Fibroblast of mammary gland (primary cell): ENCODE measurements at regions not wholly inside any gene's neighbourhood (a gene's known extent, or its start where the extent isn't known, plus 50 kb on each side); places are given as distances from the start of the nearest gene placed in this dataset.

Experiments
- DNase-seq: peaks from one replicate; pipeline ENCODE4 v3.0.0-alpha.2; 2010; ENCODE audit warnings: low read depth
- H3K4me3 ChIP-seq: 2 replicates; pipeline ENCODE4 v1.5.1; 2011; ENCODE audit warnings: low read depth, mild to moderate bottlenecking, low read length, moderate library complexity; ENCODE audit not compliant: control insufficient read depth
- TF ChIP-seq, protein P1 (sequence below): conservative IDR thresholded peaks from 2 replicates; pipeline ENCODE4 v1.5.1; 2011; ENCODE audit warnings: low read depth, low read length, inconsistent platforms; ENCODE audit not compliant: control insufficient read depth, insufficient read depth

DNA sequence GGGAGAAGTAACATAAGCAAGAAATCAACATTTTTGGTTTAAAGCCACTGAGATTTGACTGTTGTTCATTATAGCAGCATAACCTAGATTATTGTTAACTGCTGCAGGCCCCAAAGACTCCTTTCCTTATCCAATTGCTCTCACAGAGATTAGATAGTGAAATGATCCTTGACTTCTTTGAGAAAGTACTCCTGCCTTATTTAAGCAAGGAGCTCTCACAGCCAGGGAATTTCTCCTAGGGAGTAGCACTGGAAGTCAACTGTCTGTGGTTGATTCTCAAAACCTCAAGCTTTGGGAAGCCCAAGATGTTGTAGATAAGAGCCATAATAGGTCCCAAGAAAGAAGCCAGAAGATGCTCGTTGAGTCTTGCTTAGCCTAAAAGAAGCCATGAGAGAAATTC, 151.8 kb upstream of the TSC22D2 start:
- H3K4me3 ChIP-seq = no peak overlapping the region
- TF ChIP-seq, protein P1, sequence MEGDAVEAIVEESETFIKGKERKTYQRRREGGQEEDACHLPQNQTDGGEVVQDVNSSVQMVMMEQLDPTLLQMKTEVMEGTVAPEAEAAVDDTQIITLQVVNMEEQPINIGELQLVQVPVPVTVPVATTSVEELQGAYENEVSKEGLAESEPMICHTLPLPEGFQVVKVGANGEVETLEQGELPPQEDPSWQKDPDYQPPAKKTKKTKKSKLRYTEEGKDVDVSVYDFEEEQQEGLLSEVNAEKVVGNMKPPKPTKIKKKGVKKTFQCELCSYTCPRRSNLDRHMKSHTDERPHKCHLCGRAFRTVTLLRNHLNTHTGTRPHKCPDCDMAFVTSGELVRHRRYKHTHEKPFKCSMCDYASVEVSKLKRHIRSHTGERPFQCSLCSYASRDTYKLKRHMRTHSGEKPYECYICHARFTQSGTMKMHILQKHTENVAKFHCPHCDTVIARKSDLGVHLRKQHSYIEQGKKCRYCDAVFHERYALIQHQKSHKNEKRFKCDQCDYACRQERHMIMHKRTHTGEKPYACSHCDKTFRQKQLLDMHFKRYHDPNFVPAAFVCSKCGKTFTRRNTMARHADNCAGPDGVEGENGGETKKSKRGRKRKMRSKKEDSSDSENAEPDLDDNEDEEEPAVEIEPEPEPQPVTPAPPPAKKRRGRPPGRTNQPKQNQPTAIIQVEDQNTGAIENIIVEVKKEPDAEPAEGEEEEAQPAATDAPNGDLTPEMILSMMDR = no peak
- DNase-seq = no peak

DNA sequence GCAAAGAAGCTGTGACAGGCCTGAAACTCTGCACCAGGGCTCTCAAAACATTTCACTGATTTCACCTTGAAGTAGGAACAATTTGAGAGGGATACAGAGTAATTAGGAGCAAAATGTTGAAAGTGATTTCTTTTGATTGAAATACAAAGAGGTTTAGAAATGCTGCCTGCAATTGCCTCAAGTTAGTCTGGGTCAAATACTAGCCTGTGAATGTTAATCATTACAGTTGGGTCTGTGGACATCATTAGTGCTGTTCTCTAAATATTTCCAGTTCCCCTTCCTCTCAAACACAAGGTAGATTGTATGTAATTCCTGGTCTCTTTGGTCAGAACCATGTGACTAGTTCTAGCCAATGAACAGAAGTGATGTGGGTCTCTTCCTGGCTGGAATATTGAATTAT, 152.3 kb upstream of the TSC22D2 start:
- no peak overlapping the region for H3K4me3 ChIP-seq
- TF ChIP-seq, protein P1 = no peak
- no peak for DNase-seq

- DNase-seq = no peak
- TF ChIP-seq, protein P1 = no peak
- no peak overlapping the region for H3K4me3 ChIP-seq
These were observed 152.7 kb upstream of the TSC22D2 start for GRCh38 chr3:150255413-150255812.

GRCh38 chr3:150254309-150254708, 153.8 kb upstream of the TSC22D2 start:
- no peak overlapping the region for H3K4me3 ChIP-seq
- DNase-seq = no peak
- TF ChIP-seq, protein P1 = no peak

DNA sequence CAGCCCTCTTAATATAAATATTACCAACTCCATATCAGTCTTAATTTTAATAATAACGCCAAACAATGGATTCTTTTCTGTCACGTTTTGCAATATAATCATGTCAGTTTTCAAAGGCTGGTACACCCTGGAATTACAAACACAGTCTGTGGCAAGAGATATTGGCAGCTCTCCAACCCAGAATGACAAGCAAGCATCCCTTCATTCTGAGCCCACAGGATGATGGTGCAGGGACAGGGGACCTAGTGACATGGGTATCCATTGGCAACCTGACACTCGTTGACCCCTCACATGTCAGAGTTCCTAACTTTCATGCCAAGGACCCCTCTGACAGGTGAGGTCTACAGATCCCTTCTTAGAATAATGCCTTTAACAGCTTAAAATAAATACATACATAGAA, 154.5 kb upstream of the TSC22D2 start:
- no peak for DNase-seq
- TF ChIP-seq, protein P1 = no peak

GRCh38 chr3:150252462-150252861, 155.6 kb upstream of the TSC22D2 start:
- H3K4me3 ChIP-seq = no peak overlapping the region
- DNase-seq = peak; percentile 72
- TF ChIP-seq, protein P1 = no peak

More for the DNA sequence above, 154.5 kb upstream of the TSC22D2 start:
- no peak overlapping the region for H3K4me3 ChIP-seq
